ENCODE measurements at regions not wholly inside any gene's neighbourhood (a gene's known extent, or its start where the extent isn't known, plus 50 kb on each side); places are given as distances from the start of the nearest gene placed in this dataset.

DNA sequence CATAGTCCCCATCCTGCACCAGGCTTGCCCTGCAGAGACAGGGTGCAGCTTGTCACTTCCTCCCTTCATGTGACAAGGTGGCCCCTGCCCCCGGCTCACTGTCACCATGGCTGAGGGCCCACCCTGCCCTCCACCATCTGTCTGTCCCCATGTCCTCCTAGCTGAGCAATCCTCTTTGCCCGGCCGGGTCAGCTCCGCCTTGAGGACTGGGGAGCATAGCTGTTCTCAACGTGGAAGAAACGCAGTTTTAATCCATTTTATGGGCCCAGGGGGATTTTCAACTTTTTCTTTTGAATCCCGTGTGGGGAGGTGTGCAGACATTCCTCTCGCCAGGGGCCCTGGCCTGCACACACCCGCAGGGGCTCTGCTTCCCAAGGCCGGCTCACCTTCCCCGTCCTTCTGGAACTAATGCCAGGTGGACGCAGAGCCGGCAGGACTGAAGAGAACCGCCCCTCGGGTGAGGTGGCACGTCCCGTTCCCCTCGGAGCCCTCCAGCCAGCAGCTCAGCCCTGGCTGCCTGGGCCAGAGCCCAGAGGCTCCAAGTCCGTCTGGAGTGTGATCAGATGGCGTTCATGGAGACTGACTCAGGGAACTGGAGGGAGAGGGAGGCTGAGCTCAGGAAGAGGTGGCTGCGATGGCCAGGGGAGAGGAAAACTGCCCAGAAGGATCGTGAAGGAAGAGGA lies 1108.7 kb downstream of the BRD1 start:
- no peak for DNase-seq

- no peak for DNase-seq
Measured at GRCh38 chr22:48717883-48718817, 1109.5 kb downstream of the BRD1 start.

- peak; percentile 4 for DNase-seq
Measured at GRCh38 chr22:48717076-48717810, 1110.4 kb downstream of the BRD1 start.

DNA sequence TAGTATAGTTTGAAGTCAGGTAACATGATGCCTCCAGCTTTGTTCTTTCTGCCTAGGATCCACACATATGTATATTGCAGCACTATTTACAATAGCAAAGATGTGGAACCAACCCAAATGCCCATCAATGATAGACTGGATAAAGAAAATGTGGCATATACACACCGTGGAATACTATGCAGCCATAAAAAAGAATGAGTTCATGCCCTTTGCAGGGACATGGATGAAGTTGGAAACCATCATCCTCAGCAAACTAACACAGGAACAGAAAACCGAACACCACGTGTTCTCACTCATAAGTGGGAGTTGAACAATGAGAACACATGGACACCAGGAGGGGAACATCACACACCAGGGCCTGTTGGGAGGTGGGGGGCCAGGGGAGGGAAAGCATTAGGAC lies 1111.5 kb downstream of the BRD1 start:
- peak; percentile 3 for DNase-seq

- peak; percentile 1 for DNase-seq
Measured at GRCh38 chr22:48715511-48715910, 1112.2 kb downstream of the BRD1 start.

GRCh38 chr22:48714231-48714630 lies 1113.4 kb downstream of the BRD1 start:
- DNase-seq: peak; percentile 4

- DNase-seq: peak; percentile 1
Measured at GRCh38 chr22:48713272-48714205, 1114.1 kb downstream of the BRD1 start.

DNA sequence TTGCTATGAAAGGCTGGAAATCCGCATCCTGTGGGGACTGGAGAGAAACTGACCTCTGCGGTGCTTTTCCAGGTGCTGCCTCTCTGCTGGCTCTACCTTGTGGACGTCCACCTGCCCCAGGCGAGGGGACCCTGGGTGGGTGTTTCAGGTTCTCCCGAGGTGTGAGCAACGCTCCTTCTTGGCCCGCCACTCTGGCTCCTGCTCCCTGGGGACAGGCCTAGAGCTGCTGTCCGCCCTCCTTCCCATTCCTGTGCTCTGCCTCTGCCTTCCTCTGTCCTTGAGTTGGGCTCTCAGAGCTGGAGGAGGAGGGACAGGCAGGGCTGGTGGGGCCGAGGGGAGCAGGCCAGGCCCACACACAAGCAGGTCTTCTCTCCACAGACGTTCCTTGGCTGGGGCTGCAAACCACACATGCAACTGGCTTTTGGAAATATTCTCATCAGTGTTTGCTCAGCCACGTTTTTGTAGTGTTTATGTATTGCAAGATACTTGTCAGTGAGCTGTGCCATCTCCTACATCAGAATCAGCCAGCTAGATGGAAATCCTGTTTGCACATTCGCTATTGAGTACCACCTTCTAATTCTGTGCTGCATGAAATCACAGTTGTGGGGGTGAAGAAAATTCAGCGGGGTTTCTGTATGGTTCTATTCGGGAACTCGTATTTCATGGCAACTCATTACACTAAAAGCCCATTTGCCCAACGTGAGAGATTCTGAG lies 1115.0 kb downstream of the BRD1 start:
- DNase-seq: no peak

DNA sequence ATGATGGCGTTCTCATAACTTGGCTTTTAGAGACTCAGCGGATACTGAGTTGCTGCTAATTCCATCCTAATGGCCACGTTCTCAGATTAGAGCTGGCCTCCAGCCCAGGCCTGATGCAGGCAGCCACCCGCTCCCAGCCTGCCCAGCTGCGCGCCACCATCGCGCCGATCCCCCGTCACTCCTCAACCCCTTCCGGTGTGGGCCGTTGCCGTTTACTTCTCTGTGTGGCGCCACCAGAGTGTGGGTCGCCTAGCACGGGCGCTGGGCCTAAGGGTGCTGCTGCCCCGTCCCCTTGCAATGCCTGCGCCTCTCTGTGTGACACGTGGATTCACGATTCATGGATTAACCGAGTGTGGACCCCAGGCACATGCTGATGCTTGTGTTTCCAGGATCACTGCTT lies 1116.0 kb downstream of the BRD1 start:
- no peak for DNase-seq

DNA sequence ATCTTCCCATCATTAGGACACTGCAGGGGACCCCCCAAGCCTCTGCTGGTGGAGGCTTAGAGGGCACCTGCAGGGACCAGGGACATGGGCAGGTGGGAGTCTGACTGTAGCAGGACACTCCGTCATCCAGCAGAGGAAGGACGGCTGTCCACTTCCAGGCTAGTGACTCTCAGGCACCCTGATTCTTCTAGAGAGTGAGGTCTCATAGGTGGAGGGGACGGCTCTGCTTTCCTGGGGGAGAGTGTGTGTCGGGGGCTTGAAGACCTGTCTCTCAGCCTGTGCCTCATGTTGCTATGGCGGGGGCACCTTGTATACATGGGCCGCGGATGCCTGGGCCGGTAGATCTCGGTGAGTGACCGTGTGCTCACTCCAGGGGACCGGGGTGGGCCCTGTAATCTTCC lies 1116.6 kb downstream of the BRD1 start:
- DNase-seq: no peak

GRCh38 chr22:48710410-48710809 lies 1117.3 kb downstream of the BRD1 start:
- DNase-seq: no peak

- no peak for DNase-seq
Measured at GRCh38 chr22:48709976-48710375, 1117.7 kb downstream of the BRD1 start.

- DNase-seq: no peak
Measured at GRCh38 chr22:48709453-48709852, 1118.2 kb downstream of the BRD1 start.

DNA sequence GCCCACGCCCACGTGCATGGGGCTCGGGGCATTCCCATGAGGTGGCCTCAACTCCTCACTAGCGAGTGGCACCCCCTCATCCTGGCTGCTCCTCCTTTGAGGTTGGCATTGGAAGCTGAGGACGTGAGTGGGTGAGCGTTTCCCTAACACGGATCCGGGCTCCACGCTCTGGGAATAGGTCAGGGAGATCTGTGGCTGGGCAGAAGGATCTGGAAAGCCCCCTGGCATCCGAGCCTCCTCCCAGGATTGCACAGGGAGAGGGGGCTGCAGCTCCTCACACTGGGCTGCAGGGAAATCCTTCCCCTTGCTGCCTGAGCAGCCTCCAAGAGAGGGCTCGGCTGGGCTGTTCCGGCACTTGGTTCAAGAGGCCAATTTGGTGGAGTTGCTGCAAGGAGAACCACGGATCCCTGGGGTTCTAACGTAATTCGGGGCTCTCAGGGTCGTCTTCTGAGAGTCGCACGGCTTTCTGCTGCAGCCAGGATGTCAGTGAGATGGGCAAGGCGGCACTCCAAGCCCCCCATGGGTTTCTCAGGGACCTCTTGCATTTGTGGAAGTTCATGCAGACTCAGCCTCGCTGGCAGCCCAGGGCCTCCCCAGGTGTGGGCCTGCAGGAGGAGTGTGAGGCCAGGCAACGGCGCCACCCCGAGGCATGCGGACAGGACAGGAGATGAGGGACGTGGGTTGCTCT lies 1119.0 kb downstream of the BRD1 start:
- no peak for DNase-seq

DNA sequence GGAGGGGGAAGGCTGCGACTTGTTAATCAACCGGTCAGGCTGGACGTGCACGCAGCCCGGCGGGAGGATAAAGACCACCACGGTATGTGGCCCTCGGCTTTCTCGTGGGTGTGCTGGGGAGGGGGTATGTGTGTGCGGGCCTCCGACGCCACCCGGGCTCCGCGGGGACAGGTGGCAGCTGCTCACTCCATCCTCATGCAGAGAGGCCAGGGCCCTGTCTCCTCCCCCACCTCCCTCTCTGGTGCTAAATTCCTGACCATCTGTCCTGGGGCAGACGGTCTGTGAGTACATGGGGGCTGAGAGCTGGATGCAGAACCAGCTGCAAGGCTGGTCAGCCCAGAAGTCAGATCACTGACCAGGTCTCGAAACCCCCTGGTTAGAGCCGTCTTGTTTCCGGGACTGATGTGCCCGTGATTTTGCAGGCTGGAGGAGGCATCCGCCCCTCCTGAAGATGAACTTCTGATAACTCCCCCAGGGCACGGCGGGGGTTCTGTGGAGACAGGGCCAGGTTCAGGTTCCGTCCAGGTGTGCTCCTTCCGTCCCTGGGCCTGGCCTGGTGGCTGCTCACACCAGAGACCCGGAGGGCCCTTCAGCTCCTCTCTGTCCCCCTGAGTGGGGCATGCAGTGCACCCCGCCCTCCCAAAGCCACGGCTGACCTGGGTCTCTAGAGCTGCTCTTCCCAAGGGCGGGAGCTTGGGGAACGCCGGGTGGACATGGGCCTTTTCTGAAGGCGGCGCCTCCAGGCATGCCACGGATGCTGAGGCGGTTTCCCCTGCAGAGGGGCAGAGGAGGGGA lies 1119.7 kb downstream of the BRD1 start:
- DNase-seq: no peak

DNA sequence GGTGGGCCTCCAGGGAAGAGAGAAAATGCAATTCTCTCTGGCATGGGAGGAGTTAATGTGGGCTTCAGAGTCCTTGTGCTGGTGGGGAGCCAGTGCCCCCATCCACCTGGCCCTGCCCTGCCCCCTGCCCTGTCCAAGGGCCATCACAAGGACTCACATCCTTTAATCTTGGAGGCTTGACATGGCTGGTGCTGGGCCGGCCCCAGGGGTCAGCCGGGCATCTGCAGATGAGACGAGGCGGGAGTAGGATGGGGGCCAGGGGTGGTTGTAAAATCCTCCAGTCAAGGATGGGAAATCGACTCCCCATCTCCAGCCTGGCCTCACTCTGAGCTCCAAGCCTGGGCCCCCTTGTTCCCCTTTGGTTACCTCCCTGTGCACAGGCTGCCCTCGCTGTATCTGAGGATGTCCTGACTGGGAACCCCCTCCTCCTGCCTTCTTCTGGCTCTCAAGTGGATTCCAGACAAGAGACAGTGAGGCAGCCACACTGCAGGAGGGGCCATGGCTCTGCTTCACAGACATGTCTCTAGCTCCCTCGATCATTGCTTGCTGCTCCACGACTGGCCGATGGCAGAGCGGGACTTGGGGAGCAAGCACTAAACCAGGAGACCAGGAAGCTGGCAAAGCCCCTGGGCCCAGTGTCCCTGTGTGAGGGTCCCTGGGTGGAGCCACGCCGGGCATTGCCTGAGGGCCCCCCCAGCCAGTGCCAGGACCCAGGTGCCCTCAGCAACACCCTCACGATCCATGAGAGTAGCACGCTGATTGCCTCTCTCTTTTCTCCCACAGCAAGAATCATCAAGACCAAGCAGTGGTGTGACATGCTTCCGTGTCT lies 1120.5 kb downstream of the BRD1 start:
- no peak for DNase-seq

DNA sequence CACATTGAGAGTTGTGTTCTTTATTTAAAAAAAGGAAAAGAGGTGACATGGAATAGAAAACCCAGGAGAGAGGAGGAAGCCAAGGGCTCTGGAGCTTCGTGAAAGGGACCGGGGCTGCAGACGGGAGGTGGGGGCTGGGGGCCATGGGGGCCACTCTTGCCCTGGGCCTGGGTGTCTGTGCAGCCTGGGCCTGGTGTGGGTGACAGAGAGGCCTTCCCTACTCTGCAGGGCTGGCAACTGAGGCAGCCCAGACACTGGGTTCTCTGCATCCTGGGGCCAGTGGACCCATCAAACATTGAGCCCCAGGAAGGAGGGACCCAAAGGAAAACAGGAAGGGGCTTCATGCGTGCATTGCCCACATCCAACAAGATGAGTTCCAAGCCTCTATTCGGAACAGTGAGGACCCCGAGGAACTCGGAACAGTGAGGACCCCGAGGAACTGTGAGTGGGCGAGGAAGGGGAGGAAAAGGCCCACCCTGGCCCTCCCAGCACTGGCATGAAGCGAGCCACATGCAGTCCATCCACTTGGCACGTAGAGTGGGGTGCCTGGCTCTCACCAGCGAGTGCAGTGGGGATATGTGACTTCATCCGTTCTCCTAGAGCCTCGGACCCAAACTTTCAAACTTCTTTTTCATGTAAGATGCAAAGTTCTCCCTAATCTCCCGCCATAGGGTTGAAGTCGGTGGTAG lies 1121.6 kb downstream of the BRD1 start:
- DNase-seq: no peak

DNA sequence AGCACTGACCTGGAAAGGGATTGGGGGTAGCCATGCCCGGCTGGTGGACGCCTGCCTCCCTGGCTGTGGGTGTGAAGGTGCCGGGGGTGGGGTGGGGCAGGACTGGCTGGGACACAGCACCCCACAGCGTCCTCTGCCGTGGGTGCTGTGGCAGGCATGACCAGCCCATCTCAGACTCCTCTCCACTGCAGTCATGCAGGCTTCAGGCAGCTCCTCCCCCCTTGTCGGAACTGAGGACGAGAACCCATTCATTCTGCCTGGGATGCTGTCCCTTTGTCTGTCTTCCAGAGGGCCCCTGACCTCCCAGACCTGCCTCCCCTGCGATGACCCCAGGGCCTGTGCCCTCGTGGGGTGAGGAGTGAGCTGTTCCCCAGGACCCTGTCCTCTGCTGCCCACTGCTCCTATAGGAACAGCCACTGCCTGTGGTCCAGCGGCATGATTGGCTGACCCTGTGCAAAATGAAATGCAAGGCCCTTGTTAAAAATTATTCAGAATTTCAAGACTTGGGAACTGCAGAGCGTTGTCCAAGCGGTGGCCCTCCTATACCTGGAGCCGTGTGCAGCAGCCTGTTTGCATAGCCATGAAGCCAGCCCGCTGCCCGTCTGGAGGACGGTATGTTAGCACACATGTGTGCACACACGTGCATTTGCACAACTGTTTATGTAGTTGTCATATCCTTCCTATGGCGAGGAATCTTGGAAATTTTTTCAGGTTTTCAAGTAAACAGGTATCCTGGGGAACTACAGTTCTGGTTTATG lies 1122.3 kb downstream of the BRD1 start:
- DNase-seq: peak; percentile 3

Measured in activated naive CD4-positive, alpha-beta T cell treated with anti-CD3 and anti-CD28 coated beads, Interleukin-2, amount 50 U/mL, for 16 hours (primary cell).